Epithelial cell of proximal tubule (primary cell): ENCODE measurements at regions not wholly inside any gene's neighbourhood (a gene's known extent, or its start where the extent isn't known, plus 50 kb on each side); places are given as distances from the start of the nearest gene placed in this dataset.

Experiments used
- DNase-seq: peaks from one replicate; pipeline ENCODE4 v3.0.0-alpha.2; 2011; ENCODE audit warnings: low read depth
- H3K4me3 ChIP-seq: 2 replicates; pipeline ENCODE4 v1.5.1; 2011; ENCODE audit warnings: low read depth, mild to moderate bottlenecking, low read length
- CTCF ChIP-seq: conservative IDR thresholded peaks from 2 replicates; pipeline ENCODE4 v1.5.1; 2012; ENCODE audit warnings: low read depth, mild to moderate bottlenecking, low read length

- DNase-seq: no peak
- no peak for TF ChIP-seq CTCF
- no peak overlapping the region for H3K4me3 ChIP-seq
Observed at GRCh38 chr18:39962546-39962945, 1992.5 kb upstream of the PIK3C3 start.

- no peak for DNase-seq
- TF ChIP-seq CTCF: no peak
- H3K4me3 ChIP-seq: no peak overlapping the region
Observed at GRCh38 chr18:39960550-39960949, 1994.5 kb upstream of the PIK3C3 start.

GRCh38 chr18:39959839-39960238, 1995.2 kb upstream of the PIK3C3 start:
- no peak for DNase-seq
- no peak for TF ChIP-seq CTCF
- H3K4me3 ChIP-seq: no peak overlapping the region

- DNase-seq: no peak
- H3K4me3 ChIP-seq: no peak overlapping the region
- no peak for TF ChIP-seq CTCF
Observed at GRCh38 chr18:39958876-39959275, 1996.2 kb upstream of the PIK3C3 start.

- no peak for TF ChIP-seq CTCF
Observed at GRCh38 chr18:39952816-39953215, 2002.2 kb upstream of the PIK3C3 start.

GRCh38 chr18:39951142-39951720, 2003.8 kb upstream of the PIK3C3 start:
- no peak for DNase-seq
- TF ChIP-seq CTCF: no peak
- no peak overlapping the region for H3K4me3 ChIP-seq

More at GRCh38 chr18:39952816-39953215, 2002.2 kb upstream of the PIK3C3 start:
- no peak for DNase-seq
- H3K4me3 ChIP-seq: no peak overlapping the region

GRCh38 chr18:39946623-39947061, 2008.4 kb upstream of the PIK3C3 start:
- no peak overlapping the region for H3K4me3 ChIP-seq
- TF ChIP-seq CTCF: no peak
- peak; percentile 57 for DNase-seq
